22Rv1 (cell line): ENCODE measurements at regions not wholly inside any gene's neighbourhood (a gene's known extent, or its start where the extent isn't known, plus 50 kb on each side); places are given as distances from the start of the nearest gene placed in this dataset.

ENCODE experiments used
- CTCF ChIP-seq: fragments of 450-650 bp; IDR thresholded peaks from 2 replicates; pipeline ENCODE4 v1.5.1; 2017; ENCODE audit warnings: mild to moderate bottlenecking
- ZFX ChIP-seq: fragments of 450-650 bp; IDR thresholded peaks from 2 replicates; pipeline ENCODE4 v1.6.1; 2017; ENCODE audit warnings: antibody characterized with exemption, borderline replicate concordance

GRCh38 chr2:116223912-116224311 is 1590.6 kb upstream of the DDX18 start:
- TF ChIP-seq CTCF (no peak), ZFX (no peak)
